Dendritic cell treated with granulocyte-macrophage colony-stimulating factor and Interleukin-4, amounts not matched to agents 40 ng/mL and 50 ng/mL, for 4 days (primary cell): ENCODE measurements at regions not wholly inside any gene's neighbourhood (a gene's known extent, or its start where the extent isn't known, plus 50 kb on each side); places are given as distances from the start of the nearest gene placed in this dataset.
A peak's percentile ranks its signal among the peaks of the same experiment; 100 is the strongest.

Experiments used
- H3K27ac Mint-ChIP-seq: one replicate; pipeline ENCODE4 v1.8.0; 2022; ENCODE audit warnings: mild to moderate bottlenecking, mixed read lengths
- H3K27me3 Mint-ChIP-seq: one replicate; pipeline ENCODE4 v1.8.0; 2022; ENCODE audit warnings: mild to moderate bottlenecking, mixed read lengths
- H3K36me3 Mint-ChIP-seq: one replicate; pipeline ENCODE4 v1.8.0; 2022; ENCODE audit warnings: low read depth, mixed read lengths
- H3K4me1 Mint-ChIP-seq: one replicate; pipeline ENCODE4 v1.8.0; 2022; ENCODE audit warnings: low read depth, mixed read lengths
- H3K4me3 Mint-ChIP-seq: one replicate; pipeline ENCODE4 v1.8.0; 2022; ENCODE audit warnings: mild to moderate bottlenecking, moderate library complexity, mixed read lengths
- H3K9me3 Mint-ChIP-seq: one replicate; pipeline ENCODE4 v1.8.0; 2022; ENCODE audit warnings: mixed read lengths
- intact Hi-C: fragments of 100-400 bp; cut with micrococcal nuclease; formaldehyde crosslinking; loops from one replicate; pipeline ENCODE4 v1.15.0; 2022

GRCh38 chr14:71539650-71540285 lies 392.5 kb upstream of the RGS6 start:
- Mint-ChIP-seq H3K4me1 (peaks cover 19% of the 10 kb centered on the region), H3K27ac (no peak overlapping the region), H3K27me3 (no peaks in the 10 kb centered on the region), H3K36me3 (peaks cover 12% of the 10 kb centered on the region), H3K9me3 (peaks cover 16% of the 10 kb centered on the region), H3K4me3 (no peak overlapping the region)
- intact Hi-C loops = no loop called here

- Mint-ChIP-seq H3K27ac (no peak overlapping the region), H3K4me3 (no peak overlapping the region), H3K9me3 (peaks cover 16% of the 10 kb centered on the region), H3K36me3 (peaks cover 7% of the 10 kb centered on the region), H3K4me1 (peaks cover 19% of the 10 kb centered on the region), H3K27me3 (no peaks in the 10 kb centered on the region)
- intact Hi-C loops = no loop called here
These were observed 391.0 kb upstream of the RGS6 start for GRCh38 chr14:71541271-71541670.

- peaks cover 6% of the 10 kb centered on the region for H3K36me3 Mint-ChIP-seq
- peak overlapping the region; percentile 4 for H3K27ac Mint-ChIP-seq
- peaks cover 16% of the 10 kb centered on the region for H3K9me3 Mint-ChIP-seq
- peaks cover 19% of the 10 kb centered on the region for H3K4me1 Mint-ChIP-seq
- H3K4me3 Mint-ChIP-seq = no peak overlapping the region
- H3K27me3 Mint-ChIP-seq = no peaks in the 10 kb centered on the region
- intact Hi-C loops = no loop called here
These were observed 390.1 kb upstream of the RGS6 start for GRCh38 chr14:71541973-71542690.

DNA sequence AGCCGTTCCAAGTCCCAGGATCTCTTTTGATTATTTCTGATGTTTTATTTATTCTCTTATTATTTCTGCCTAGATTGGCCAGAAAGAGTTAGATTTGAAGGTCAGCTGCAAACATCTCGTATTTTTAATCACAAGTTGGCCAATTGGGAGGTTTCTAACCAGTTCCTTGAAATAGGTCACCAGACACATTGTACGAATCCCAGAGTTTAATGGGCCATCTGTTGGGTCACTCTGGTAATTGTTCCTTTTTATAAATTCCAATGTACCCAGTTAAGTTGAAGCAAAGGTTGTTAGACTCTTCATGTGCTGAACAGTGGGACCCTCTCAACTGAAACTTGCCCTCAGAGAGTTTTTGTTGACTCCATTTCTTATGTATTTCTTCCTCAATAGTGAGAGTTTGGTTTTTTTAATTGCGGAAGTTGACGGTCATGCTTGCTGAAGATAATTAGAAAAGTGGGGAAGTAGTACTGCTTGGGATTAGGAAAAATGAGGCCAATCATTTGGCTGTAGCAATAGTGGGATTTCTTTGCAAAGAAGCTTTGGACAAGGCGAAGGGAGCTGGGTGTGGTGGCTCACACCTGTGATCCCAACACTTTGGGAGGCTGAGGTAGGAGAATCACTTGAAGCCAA lies 382.7 kb upstream of the RGS6 start:
- H3K36me3 Mint-ChIP-seq = no peaks in the 10 kb centered on the region
- H3K4me1 Mint-ChIP-seq = peaks cover 25% of the 10 kb centered on the region
- H3K9me3 Mint-ChIP-seq = no peaks in the 10 kb centered on the region
- no peak overlapping the region for H3K27ac Mint-ChIP-seq
- no peak overlapping the region for H3K4me3 Mint-ChIP-seq
- H3K27me3 Mint-ChIP-seq = no peaks in the 10 kb centered on the region
- intact Hi-C loops = no loop called here

GRCh38 chr14:71550367-71550766 lies 381.9 kb upstream of the RGS6 start:
- Mint-ChIP-seq H3K4me3 (no peak overlapping the region), H3K36me3 (no peaks in the 10 kb centered on the region), H3K27me3 (no peaks in the 10 kb centered on the region), H3K4me1 (peaks cover 29% of the 10 kb centered on the region), H3K27ac (no peak overlapping the region), H3K9me3 (no peaks in the 10 kb centered on the region)
- intact Hi-C loops = no loop called here

GRCh38 chr14:71551291-71551950 lies 380.8 kb upstream of the RGS6 start:
- Mint-ChIP-seq H3K9me3 (no peaks in the 10 kb centered on the region), H3K27me3 (no peaks in the 10 kb centered on the region), H3K36me3 (no peaks in the 10 kb centered on the region), H3K4me3 (no peak overlapping the region), H3K4me1 (peaks cover 34% of the 10 kb centered on the region), H3K27ac (no peak overlapping the region)
- intact Hi-C loops = no loop called here

- H3K36me3 Mint-ChIP-seq = no peaks in the 10 kb centered on the region
- intact Hi-C loops = no loop called here
- H3K9me3 Mint-ChIP-seq = no peaks in the 10 kb centered on the region
- no peak overlapping the region for H3K27ac Mint-ChIP-seq
- no peaks in the 10 kb centered on the region for H3K27me3 Mint-ChIP-seq
- H3K4me1 Mint-ChIP-seq = peaks cover 34% of the 10 kb centered on the region
- H3K4me3 Mint-ChIP-seq = no peak overlapping the region
These were observed 379.4 kb upstream of the RGS6 start for GRCh38 chr14:71552809-71553208.

GRCh38 chr14:71553779-71554178 lies 378.4 kb upstream of the RGS6 start:
- Mint-ChIP-seq H3K9me3 (no peaks in the 10 kb centered on the region), H3K27me3 (no peaks in the 10 kb centered on the region), H3K4me1 (peaks cover 34% of the 10 kb centered on the region), H3K27ac (no peak overlapping the region), H3K36me3 (no peaks in the 10 kb centered on the region), H3K4me3 (no peak overlapping the region)
- intact Hi-C loops = no loop called here

DNA sequence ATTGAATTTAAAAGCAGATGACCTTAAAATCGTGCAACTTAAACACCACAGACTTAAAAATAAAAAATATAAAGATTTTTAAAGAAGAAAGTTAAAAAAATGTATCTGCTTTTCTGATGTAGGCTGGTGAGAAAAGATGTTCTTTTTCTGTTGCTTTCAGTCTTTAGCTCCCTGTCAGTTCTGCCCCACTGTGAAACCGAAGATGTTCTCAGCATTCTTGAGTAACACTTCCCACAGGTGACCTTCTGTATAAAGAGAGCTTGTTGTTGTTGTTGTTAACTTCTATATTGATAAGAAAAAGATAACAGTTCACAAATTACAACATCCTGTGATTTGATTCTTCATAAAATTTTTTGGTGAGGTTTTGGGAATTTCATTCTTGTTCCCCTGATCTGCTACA lies 377.9 kb upstream of the RGS6 start:
- intact Hi-C loops = no loop called here
- Mint-ChIP-seq H3K27me3 (no peaks in the 10 kb centered on the region), H3K4me1 (peaks cover 32% of the 10 kb centered on the region), H3K36me3 (no peaks in the 10 kb centered on the region), H3K27ac (no peak overlapping the region), H3K9me3 (no peaks in the 10 kb centered on the region), H3K4me3 (no peak overlapping the region)

GRCh38 chr14:71554959-71555612 lies 377.1 kb upstream of the RGS6 start:
- H3K27ac Mint-ChIP-seq = peak overlapping the region; percentile 60
- no peaks in the 10 kb centered on the region for H3K36me3 Mint-ChIP-seq
- no peaks in the 10 kb centered on the region for H3K9me3 Mint-ChIP-seq
- no peaks in the 10 kb centered on the region for H3K27me3 Mint-ChIP-seq
- intact Hi-C loops = no loop called here
- H3K4me3 Mint-ChIP-seq = no peak overlapping the region
- H3K4me1 Mint-ChIP-seq = peaks cover 25% of the 10 kb centered on the region

DNA sequence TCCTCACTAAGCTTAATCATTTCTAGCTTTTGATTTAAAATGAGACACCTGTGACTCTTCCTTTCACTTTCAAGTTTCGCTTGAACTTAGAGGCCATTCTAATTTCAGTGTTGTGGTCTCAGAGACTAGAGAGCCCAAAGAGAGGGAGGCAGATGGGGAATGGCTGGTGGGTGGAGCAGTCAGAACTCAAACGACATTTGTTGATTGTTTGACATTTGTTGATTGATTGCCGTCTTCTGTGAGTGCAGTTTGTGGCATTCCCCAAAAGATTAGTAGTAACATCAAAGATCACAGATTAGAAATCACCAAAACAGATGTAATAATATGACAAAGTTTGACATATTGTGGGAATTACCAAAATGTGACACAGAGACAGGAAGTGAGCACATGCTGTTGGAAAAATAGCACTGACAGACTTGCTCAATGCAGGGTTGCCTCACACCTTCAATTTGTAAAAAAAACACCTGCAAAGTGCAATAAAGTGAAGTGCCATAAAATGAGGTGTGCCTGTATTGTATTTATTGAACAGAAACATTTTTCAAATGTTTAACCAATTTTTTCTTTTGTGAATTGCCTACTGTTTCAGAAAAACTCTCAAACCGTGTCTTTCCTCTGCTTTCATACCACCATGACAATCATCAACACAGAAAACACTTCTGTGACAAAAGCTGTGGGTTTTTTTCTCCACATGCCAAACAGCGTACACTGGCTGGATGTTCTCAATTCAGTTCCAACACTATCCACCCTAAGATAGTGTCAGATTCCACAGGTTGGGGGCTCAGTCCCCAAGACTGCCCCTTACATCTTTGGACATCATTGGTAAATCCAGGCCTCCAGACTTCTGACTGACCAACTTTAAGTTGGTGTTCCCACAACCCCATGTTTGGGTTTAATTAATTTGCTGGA lies 376.3 kb upstream of the RGS6 start:
- Mint-ChIP-seq H3K4me1 (peaks cover 18% of the 10 kb centered on the region), H3K27ac (peak overlapping the region; percentile 60), H3K4me3 (no peak overlapping the region), H3K36me3 (no peaks in the 10 kb centered on the region), H3K9me3 (no peaks in the 10 kb centered on the region), H3K27me3 (no peaks in the 10 kb centered on the region)
- intact Hi-C loops = no loop called here

GRCh38 chr14:71556730-71557129 lies 375.5 kb upstream of the RGS6 start:
- H3K36me3 Mint-ChIP-seq = no peaks in the 10 kb centered on the region
- intact Hi-C loops = no loop called here
- H3K4me3 Mint-ChIP-seq = no peak overlapping the region
- no peak overlapping the region for H3K27ac Mint-ChIP-seq
- H3K4me1 Mint-ChIP-seq = peaks cover 11% of the 10 kb centered on the region
- no peaks in the 10 kb centered on the region for H3K9me3 Mint-ChIP-seq
- no peaks in the 10 kb centered on the region for H3K27me3 Mint-ChIP-seq

GRCh38 chr14:71557351-71557750 lies 374.9 kb upstream of the RGS6 start:
- Mint-ChIP-seq H3K27ac (no peak overlapping the region), H3K4me3 (no peak overlapping the region), H3K36me3 (no peaks in the 10 kb centered on the region), H3K9me3 (no peaks in the 10 kb centered on the region), H3K27me3 (no peaks in the 10 kb centered on the region), H3K4me1 (peaks cover 10% of the 10 kb centered on the region)
- intact Hi-C loops = no loop called here
